Kidney epithelial cell (primary cell): ENCODE measurements at regions not wholly inside any gene's neighbourhood (a gene's known extent, or its start where the extent isn't known, plus 50 kb on each side); places are given as distances from the start of the nearest gene placed in this dataset.

Experiments
- DNase-seq: peaks from one replicate; pipeline ENCODE4 v3.0.0-alpha.2; 2010; ENCODE audit warnings: low read depth
- H3K27me3 ChIP-seq: 2 replicates; pipeline ENCODE4 v1.6.0; 2011; ENCODE audit warnings: low read length; ENCODE audit not compliant: control insufficient read depth, insufficient read depth
- H3K36me3 ChIP-seq: 2 replicates; pipeline ENCODE4 v1.5.1; 2011; ENCODE audit warnings: low read length; ENCODE audit not compliant: control insufficient read depth, insufficient read depth
- H3K4me3 ChIP-seq: 2 replicates; pipeline ENCODE4 v1.5.1; 2011; ENCODE audit warnings: low read depth, mild to moderate bottlenecking, control low read depth, low read length
- CTCF ChIP-seq: IDR thresholded peaks from 2 replicates; pipeline ENCODE4 v1.5.1; 2011; ENCODE audit warnings: mild to moderate bottlenecking, moderate library complexity, low read length, control low read depth, inconsistent platforms; ENCODE audit not compliant: insufficient read depth, poor library complexity, severe bottlenecking

DNA sequence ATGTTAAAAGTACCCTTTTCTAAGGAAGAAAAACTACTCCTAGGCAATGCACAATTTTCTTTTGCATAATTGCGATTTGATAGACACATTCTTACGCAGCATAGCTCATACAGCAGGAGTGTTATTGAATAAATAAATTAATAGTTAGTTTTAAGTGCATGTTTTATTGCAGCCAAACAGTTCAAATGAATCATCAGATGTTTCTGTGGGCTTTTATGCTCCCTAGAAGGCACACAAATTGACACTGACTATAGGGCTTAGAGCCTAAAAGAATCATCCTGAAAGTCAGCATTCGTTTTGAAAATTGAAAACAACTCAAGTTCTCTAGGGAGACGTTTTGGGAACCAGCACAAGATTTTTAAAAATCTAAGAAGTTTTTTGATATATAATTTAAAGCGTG is 411.9 kb downstream of the HLX start:
- no peak for DNase-seq
- no peak for TF ChIP-seq CTCF
- H3K4me3 ChIP-seq = no peak overlapping the region

GRCh38 chr1:221292652-221293051 is 413.4 kb downstream of the HLX start:
- Histone ChIP-seq H3K27me3 (no peaks in the 10 kb centered on the region), H3K4me3 (no peak overlapping the region), H3K36me3 (no peaks in the 10 kb centered on the region)
- DNase-seq = no peak
- no peak for TF ChIP-seq CTCF

More for the DNA sequence above, 411.9 kb downstream of the HLX start:
- Histone ChIP-seq H3K27me3 (no peaks in the 10 kb centered on the region), H3K36me3 (no peaks in the 10 kb centered on the region)

DNA sequence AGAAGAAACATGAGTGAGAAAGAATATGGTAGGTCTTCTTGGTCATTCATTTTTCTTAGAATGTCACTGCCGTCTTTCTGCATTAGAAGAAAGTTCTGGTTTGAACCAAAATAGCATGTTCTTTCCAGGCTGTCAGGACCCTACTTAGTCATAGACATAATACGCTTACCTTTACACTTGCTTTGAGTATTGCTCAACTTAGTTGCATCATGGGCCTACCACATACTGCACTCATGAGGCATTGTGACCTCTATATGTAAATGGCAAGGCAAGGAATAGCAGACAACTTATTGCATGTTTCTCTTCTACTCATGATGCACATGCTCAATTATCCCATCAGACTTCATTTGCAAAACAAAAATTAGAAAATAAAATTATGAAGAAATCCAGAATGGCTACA is 415.0 kb downstream of the HLX start:
- no peak for TF ChIP-seq CTCF
- DNase-seq = no peak
- Histone ChIP-seq H3K4me3 (no peak overlapping the region), H3K27me3 (no peaks in the 10 kb centered on the region), H3K36me3 (no peaks in the 10 kb centered on the region)

DNA sequence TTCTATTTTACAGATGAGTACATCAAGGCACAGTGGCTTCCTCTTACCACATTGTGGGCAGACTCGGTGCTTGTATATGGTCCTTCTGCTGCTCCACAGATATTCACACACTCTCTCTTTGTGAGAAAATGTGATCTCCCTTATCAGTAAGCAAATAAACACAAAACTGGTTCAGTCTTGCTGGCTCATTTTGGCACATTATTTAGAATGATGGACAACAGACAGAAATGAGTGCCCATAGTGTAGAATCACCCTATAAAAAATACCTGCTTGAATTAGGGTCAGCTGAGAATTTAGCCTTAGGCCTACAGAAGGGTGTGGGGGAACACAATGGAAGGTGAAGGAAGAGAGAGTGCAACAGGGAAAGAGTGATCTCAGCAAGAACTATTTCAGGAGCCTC is 423.1 kb downstream of the HLX start:
- H3K4me3 ChIP-seq = no peak overlapping the region

DNA sequence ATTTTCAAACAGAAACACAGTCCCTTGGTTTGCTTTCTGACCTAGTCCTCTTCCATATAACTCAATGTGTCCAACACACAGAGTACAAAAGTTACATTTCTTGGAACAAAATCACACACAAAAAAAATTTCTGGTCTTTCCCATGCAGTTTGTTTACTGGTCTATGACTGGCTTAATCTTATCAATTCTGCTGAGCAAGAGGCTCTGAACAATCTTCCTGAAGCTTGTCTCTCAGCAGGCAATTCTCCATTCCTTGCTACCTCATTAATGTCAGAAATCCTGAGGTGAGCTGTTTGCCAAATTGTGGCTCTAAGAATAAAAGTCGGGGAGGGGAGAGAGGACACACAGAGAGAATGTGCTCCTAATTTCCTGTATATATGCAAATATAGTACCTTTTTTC is 423.6 kb downstream of the HLX start:
- no peak for DNase-seq
- Histone ChIP-seq H3K36me3 (no peaks in the 10 kb centered on the region), H3K4me3 (no peak overlapping the region), H3K27me3 (no peaks in the 10 kb centered on the region)
- TF ChIP-seq CTCF = no peak

More for the DNA sequence above, 423.1 kb downstream of the HLX start:
- TF ChIP-seq CTCF = no peak
- DNase-seq = no peak
- Histone ChIP-seq H3K36me3 (no peaks in the 10 kb centered on the region), H3K27me3 (no peaks in the 10 kb centered on the region)

GRCh38 chr1:221303623-221304022 is 424.4 kb downstream of the HLX start:
- DNase-seq = no peak
- Histone ChIP-seq H3K4me3 (no peak overlapping the region), H3K27me3 (no peaks in the 10 kb centered on the region), H3K36me3 (no peaks in the 10 kb centered on the region)
- no peak for TF ChIP-seq CTCF
